ENCODE measurements at regions not wholly inside any gene's neighbourhood (a gene's known extent, or its start where the extent isn't known, plus 50 kb on each side); places are given as distances from the start of the nearest gene placed in this dataset.

DNA sequence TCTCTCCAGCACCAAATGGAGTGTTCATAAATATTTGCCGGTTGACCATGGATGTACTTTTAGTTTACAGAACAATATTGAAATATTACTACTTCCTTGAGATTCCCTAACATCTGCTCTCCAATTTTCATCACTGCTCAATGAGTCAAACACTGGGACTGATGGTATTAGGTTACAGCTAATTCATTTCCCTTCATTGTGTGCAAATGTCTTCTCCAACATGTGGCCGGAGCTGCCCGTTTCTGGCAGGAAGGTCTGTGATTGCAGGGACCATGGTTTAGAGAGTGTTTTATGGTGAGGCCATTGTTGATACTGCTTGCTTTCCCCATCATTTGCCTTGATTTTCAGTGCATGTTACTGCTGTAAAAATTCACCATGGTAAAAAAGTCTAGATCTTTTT, 209.3 kb downstream of the HS3ST3B1 start:
- Histone ChIP-seq H3K9me3 (no peaks in the 10 kb centered on the region), H3K36me3 (no peaks in the 10 kb centered on the region), H3K27me3 (no peaks in the 10 kb centered on the region), H3K4me1 (no peaks in the 10 kb centered on the region), H3K4me3 (no peak overlapping the region), H3K27ac (no peak overlapping the region)
- DNase-seq: no peak
- WGBS, 2 donors: 80 to 84% methylated on average over 3 of the region's 3 CpGs
- TF ChIP-seq, protein P1, sequence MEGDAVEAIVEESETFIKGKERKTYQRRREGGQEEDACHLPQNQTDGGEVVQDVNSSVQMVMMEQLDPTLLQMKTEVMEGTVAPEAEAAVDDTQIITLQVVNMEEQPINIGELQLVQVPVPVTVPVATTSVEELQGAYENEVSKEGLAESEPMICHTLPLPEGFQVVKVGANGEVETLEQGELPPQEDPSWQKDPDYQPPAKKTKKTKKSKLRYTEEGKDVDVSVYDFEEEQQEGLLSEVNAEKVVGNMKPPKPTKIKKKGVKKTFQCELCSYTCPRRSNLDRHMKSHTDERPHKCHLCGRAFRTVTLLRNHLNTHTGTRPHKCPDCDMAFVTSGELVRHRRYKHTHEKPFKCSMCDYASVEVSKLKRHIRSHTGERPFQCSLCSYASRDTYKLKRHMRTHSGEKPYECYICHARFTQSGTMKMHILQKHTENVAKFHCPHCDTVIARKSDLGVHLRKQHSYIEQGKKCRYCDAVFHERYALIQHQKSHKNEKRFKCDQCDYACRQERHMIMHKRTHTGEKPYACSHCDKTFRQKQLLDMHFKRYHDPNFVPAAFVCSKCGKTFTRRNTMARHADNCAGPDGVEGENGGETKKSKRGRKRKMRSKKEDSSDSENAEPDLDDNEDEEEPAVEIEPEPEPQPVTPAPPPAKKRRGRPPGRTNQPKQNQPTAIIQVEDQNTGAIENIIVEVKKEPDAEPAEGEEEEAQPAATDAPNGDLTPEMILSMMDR (IDR thresholded peaks at IDR 0.05): no peak
- no peak for TF ChIP-seq POLR2A (IDR thresholded peaks at IDR 0.05)
- intact Hi-C loops (cut with DNase I): no loop called here

DNA sequence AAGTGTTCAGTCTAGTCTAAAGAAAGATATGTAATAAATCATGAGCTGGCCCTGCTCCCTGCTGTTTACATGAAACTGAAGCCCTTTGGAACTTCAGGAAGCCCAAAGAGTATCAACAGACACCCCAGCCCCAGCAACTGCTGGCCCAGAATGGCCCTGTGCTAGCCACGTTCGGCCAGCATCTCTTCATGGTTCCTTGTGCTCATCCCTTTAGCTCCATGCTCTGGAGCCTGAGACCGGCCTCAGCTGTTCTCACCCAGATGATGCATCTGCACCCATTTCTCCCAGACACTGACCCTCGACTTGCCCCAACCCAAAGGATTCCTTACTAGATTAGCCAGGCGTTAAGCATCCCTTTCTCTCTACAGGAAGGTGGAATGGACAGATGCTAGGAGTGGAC, 207.3 kb downstream of the HS3ST3B1 start:
- Histone ChIP-seq H3K36me3 (no peaks in the 10 kb centered on the region), H3K4me1 (no peaks in the 10 kb centered on the region), H3K9me3 (no peaks in the 10 kb centered on the region), H3K4me3 (no peak overlapping the region), H3K27ac (no peak overlapping the region), H3K27me3 (no peaks in the 10 kb centered on the region)
- intact Hi-C loops (cut with DNase I): no loop called here
- 74 to 81% methylated on average over 5 of the region's 5 CpGs for WGBS, 2 donors
- TF ChIP-seq, protein P1 (IDR thresholded peaks at IDR 0.05): no peak
- no peak for DNase-seq

DNA sequence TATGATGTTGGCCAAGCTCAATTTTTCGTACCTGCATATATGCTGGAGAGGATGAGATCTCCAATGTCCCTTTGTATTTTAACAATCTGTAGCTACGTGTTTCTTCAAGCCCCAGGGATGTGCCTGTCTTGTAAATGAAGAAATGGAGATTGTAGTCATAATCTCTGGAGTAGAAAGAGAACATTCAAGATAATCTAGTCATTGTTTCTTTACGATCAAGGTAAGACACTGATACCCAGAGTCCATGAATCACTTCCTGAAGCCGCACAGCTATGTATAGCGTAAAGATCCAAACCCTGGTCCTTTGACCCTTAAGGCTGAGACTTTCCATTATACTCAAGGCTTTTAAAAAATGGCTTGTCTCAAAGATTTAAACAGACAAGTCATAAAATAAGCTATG, 205.5 kb downstream of the HS3ST3B1 start:
- Histone ChIP-seq H3K9me3 (no peaks in the 10 kb centered on the region), H3K4me1 (no peaks in the 10 kb centered on the region), H3K36me3 (no peaks in the 10 kb centered on the region), H3K27ac (no peak overlapping the region), H3K27me3 (no peaks in the 10 kb centered on the region), H3K4me3 (no peak overlapping the region)
- no peak for DNase-seq
- intact Hi-C loops (cut with DNase I): no loop called here
- TF ChIP-seq, protein P1 (IDR thresholded peaks at IDR 0.05): no peak
- no peak for TF ChIP-seq POLR2A (IDR thresholded peaks at IDR 0.05)
- WGBS, 2 donors: 42 to 57% methylated on average over 5 of the region's 5 CpGs

DNA sequence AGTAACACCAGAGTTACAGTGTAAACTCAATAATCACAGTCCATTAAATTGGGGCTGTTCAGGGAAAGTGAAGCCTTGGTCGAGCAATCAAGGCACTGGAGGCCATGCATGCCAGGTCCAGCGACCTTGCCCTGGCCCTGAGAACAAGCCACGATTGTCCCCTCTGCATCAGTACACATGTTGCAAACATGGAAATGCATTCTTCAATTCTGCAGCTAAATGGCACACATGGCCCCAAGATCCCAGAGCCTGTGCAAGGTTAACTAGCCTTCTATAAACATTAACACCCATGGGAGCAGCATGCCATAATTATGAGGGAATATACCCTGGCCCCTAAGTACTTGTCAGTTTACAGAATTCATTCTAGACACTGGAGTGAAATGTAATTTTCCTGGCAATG, 204.7 kb downstream of the HS3ST3B1 start:
- no peak for DNase-seq
- H3K27me3 ChIP-seq: no peaks in the 10 kb centered on the region
- no peaks in the 10 kb centered on the region for H3K9me3 ChIP-seq
- no peaks in the 10 kb centered on the region for H3K36me3 ChIP-seq
- 59 to 83% methylated on average over 1 to 3 of the region's 3 CpGs for WGBS, 2 donors
- no peak overlapping the region for H3K27ac ChIP-seq
- no peak for TF ChIP-seq POLR2A (IDR thresholded peaks at IDR 0.05)
- TF ChIP-seq, protein P1 (IDR thresholded peaks at IDR 0.05): no peak
- intact Hi-C loops (cut with DNase I): no loop called here
- no peak overlapping the region for H3K4me3 ChIP-seq
- H3K4me1 ChIP-seq: no peaks in the 10 kb centered on the region

DNA sequence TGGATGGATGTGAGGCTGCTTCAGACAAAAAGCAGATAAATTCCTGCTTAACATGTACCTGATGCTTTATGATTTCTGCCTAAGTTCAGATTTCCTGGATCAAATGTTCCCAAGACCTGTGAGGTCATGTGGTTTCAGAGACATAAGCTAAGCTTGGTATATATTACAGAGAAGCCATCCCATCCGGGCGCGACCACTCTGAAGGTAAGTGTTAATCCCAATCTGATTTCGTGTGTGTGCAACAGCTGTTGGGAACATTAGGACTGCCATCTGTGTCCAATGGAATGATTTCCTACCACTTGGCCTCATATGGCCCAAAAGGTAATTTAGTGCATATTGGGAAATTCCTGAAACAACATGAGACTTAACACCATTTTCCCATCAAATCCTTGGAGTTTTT, 199.1 kb downstream of the HS3ST3B1 start:
- no peak for TF ChIP-seq POLR2A (IDR thresholded peaks at IDR 0.05)
- TF ChIP-seq, protein P1 (IDR thresholded peaks at IDR 0.05): no peak
- intact Hi-C loops (cut with DNase I): no loop called here
- no peaks in the 10 kb centered on the region for H3K9me3 ChIP-seq
- no peaks in the 10 kb centered on the region for H3K27me3 ChIP-seq
- no peak overlapping the region for H3K27ac ChIP-seq
- 75% methylated on average over 4 of the region's 4 CpGs for WGBS, 2 donors
- DNase-seq: no peak
- no peaks in the 10 kb centered on the region for H3K4me1 ChIP-seq
- no peaks in the 10 kb centered on the region for H3K36me3 ChIP-seq
- H3K4me3 ChIP-seq: no peak overlapping the region
